HL-60 (cell line): ENCODE measurements at regions not wholly inside any gene's neighbourhood (a gene's known extent, or its start where the extent isn't known, plus 50 kb on each side); places are given as distances from the start of the nearest gene placed in this dataset.
"Not testable (repeated sequence)": the region's sequence is repeated elsewhere in the genome, so short reads cannot be mapped to it uniquely, and the experiment has no call there.

Experiments
- CTCF ChIP-seq: IDR thresholded peaks from one replicate; pipeline ENCODE4 v1.5.1; 2011; ENCODE audit warnings: low read length, control low read depth, inconsistent platforms; ENCODE audit not compliant: insufficient read depth
- GABPA ChIP-seq: IDR thresholded peaks from 2 replicates; pipeline ENCODE4 v1.6.1; 2012; ENCODE audit warnings: low read depth
- POLR2AphosphoS5 ChIP-seq: IDR thresholded peaks from 2 replicates; pipeline ENCODE4 v1.6.1; 2012; ENCODE audit warnings: low read depth

- not testable (repeated sequence) for TF ChIP-seq CTCF, POLR2AphosphoS5, GABPA
Measured at GRCh38 chr1:215409546-215409945, 157.6 kb upstream of the KCTD3 start.
